ENCODE measurements at regions not wholly inside any gene's neighbourhood (a gene's known extent, or its start where the extent isn't known, plus 50 kb on each side); places are given as distances from the start of the nearest gene placed in this dataset.

GRCh38 chr11:95365348-95365747 is 134.3 kb upstream of the SESN3 start:
- TF ChIP-seq, protein P1, sequence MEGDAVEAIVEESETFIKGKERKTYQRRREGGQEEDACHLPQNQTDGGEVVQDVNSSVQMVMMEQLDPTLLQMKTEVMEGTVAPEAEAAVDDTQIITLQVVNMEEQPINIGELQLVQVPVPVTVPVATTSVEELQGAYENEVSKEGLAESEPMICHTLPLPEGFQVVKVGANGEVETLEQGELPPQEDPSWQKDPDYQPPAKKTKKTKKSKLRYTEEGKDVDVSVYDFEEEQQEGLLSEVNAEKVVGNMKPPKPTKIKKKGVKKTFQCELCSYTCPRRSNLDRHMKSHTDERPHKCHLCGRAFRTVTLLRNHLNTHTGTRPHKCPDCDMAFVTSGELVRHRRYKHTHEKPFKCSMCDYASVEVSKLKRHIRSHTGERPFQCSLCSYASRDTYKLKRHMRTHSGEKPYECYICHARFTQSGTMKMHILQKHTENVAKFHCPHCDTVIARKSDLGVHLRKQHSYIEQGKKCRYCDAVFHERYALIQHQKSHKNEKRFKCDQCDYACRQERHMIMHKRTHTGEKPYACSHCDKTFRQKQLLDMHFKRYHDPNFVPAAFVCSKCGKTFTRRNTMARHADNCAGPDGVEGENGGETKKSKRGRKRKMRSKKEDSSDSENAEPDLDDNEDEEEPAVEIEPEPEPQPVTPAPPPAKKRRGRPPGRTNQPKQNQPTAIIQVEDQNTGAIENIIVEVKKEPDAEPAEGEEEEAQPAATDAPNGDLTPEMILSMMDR (IDR thresholded peaks at IDR 0.05; ENCODE audit: borderline replicate concordance, insufficient read depth, low read depth, low read length) = no peak
- H3K4me3 ChIP-seq (ENCODE audit: low read depth, low read length) = no peak overlapping the region

- H3K4me3 ChIP-seq (ENCODE audit: low read depth, low read length) = no peak overlapping the region
- TF ChIP-seq, protein P1 (IDR thresholded peaks at IDR 0.05; ENCODE audit: borderline replicate concordance, insufficient read depth, low read depth, low read length) = no peak
These were observed 133.6 kb upstream of the SESN3 start for GRCh38 chr11:95364324-95365295.

DNA sequence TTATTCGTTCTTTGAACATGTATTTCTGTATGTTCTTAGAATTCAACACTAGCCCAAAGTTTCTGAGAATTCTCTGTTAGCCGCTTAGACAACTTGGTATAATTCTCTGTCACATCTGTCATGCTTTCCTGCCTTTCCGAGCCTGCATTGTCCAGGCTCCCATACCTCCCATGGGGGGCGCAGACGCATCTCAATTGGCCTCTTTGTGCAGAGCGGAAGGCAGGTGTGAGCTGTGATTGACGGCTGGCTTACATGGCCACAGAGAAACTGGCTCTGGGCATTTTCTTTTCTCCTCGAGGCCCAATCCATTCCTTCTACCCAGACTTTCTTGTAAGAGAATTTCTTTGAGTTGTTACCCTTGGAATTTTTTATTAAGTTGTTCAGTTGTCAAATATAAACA is 132.7 kb upstream of the SESN3 start:
- TF ChIP-seq, protein P1 (IDR thresholded peaks at IDR 0.05; ENCODE audit: borderline replicate concordance, insufficient read depth, low read depth, low read length) = no peak
- H3K4me3 ChIP-seq (ENCODE audit: low read depth, low read length) = no peak overlapping the region

DNA sequence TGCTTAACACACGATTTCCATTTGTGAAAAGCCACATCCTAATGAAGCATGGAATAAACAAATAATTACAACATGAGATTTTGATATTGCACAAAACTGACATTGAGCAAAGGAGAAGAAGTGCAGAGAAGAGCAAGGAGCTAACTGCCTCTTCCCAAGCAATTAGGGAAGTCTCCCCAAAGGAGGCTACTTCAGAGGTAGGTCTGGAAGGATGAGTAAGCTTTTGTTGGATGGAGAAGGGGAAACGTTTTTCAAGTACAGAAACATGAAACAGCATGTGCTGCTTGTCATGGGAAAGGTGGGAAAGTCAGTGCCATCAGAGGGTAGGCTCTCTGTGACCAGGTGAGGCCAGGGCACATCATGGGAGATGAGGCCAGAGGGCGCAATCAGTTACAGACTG is 132.2 kb upstream of the SESN3 start:
- TF ChIP-seq, protein P1 (IDR thresholded peaks at IDR 0.05; ENCODE audit: borderline replicate concordance, insufficient read depth, low read depth, low read length) = no peak
- no peak overlapping the region for H3K4me3 ChIP-seq (ENCODE audit: low read depth, low read length)

DNA sequence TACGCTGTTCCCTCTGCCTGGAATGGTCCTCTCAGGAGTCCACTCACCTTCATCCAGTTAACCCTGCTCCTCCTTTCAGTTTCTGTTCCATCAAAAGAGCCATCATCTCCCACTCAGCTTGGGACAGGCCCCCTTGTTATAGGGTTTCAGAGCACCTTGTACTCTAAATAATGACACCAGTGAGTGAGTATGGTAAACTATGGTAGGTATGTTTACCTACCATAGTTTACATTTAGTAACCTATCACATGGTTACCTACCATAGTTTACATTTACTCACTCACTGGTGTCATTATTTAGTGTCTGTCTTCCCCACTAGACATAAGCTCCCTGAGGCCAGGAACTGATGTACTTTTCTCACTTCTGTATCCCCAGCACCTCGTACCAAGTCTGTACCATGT is 130.2 kb upstream of the SESN3 start:
- TF ChIP-seq, protein P1 (IDR thresholded peaks at IDR 0.05; ENCODE audit: borderline replicate concordance, insufficient read depth, low read depth, low read length) = no peak
- H3K4me3 ChIP-seq (ENCODE audit: low read depth, low read length) = no peak overlapping the region

DNA sequence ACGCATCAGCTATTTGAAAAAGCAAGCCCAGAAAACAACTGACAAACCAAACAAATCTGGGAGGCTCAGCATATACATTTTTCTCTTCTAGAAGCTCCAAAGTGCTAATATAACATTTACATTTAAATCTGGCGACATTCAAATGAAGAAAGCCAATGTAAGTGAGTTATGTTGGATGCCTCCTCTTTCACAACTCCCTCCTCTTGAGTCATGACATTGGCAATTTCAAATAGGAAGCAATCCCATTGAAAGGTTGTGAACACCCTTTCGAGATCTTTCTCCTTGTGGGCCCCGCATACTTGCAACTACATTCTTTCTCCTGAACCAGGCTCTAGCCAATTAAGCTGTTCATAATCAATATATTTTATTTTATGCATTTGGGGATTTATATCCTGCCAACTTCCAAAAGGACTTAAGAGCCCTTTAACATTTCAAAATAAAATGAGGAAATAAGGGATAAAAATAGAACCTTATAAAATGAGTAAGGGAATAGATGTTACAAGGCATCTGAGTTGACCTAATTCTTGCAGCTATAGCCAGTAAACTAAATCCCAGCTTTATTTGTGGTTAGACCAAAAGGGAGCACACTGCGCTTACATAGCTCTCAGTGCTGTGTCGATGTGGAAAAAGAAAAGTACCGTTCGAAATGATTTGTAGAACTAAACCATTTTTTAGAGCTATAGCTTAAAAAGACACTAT is 129.5 kb upstream of the SESN3 start:
- H3K4me3 ChIP-seq (ENCODE audit: low read depth, low read length) = no peak overlapping the region
- TF ChIP-seq, protein P1 (IDR thresholded peaks at IDR 0.05; ENCODE audit: borderline replicate concordance, insufficient read depth, low read depth, low read length) = no peak

Data from GM12875 (cell line).